Colonic mucosa (tissue), 4 donors: ENCODE measurements at regions not wholly inside any gene's neighbourhood (a gene's known extent, or its start where the extent isn't known, plus 50 kb on each side); places are given as distances from the start of the nearest gene placed in this dataset.
A peak's percentile ranks its signal among the peaks of the same experiment; 100 is the strongest.
"Not testable (repeated sequence)": the region's sequence is repeated elsewhere in the genome, so short reads cannot be mapped to it uniquely, and the experiment has no call there.

Source experiments
- DNase-seq: peaks from one replicate; pipeline ENCODE4 v3.0.0-alpha.2; 2020
- H3K27ac ChIP-seq: fragments of 200-600 bp; one replicate; pipeline ENCODE4 v1.8.0; 2021
- H3K27me3 ChIP-seq: fragments of 200-600 bp; one replicate; pipeline ENCODE4 v1.8.0; 2021
- H3K36me3 ChIP-seq: fragments of 200-600 bp; one replicate; pipeline ENCODE4 v1.8.0; 2021
- H3K4me1 ChIP-seq: fragments of 200-600 bp; one replicate; pipeline ENCODE4 v1.8.0; 2021; ENCODE audit warnings: mild to moderate bottlenecking
- H3K4me3 ChIP-seq: fragments of 200-600 bp; one replicate; pipeline ENCODE4 v1.8.0; 2021
- H3K9ac ChIP-seq, 2 donors: one replicate each; pipeline ENCODE4 v1.7.0; 2013; ENCODE audit warnings: control low read depth in 2 of 2, low read depth in 2 of 2, low read length in 2 of 2
- H3K9me3 ChIP-seq: fragments of 200-600 bp; one replicate; pipeline ENCODE4 v1.8.0; 2021
- intact Hi-C: fragments of 100-400 bp; cut with DNase I; formaldehyde crosslinking; loops from one replicate; pipeline ENCODE4 v1.14.1; 2022
- TF ChIP-seq, protein P1 (sequence below): fragments of 200-600 bp; IDR thresholded peaks from one replicate; pipeline ENCODE4 v1.8.0; 2022; ENCODE audit warnings: antibody characterized with exemption, mild to moderate bottlenecking
- donor health status: healthy.
- donor health status: DM: no; HTN: no; CAD: no.
- donor health status: DM: no; HTN: no; CAD: no.

GRCh38 chr1:25171013-25171412 lies 61.3 kb downstream of the SYF2 start:
- H3K9me3 ChIP-seq, H3K36me3 ChIP-seq, H3K4me3 ChIP-seq, intact Hi-C loops, H3K27me3 ChIP-seq, DNase-seq, H3K27ac ChIP-seq, H3K4me1 ChIP-seq, H3K9ac ChIP-seq: not testable (repeated sequence)

GRCh38 chr1:25170439-25170838 lies 61.9 kb downstream of the SYF2 start:
- no peak overlapping the region for H3K27ac ChIP-seq
- no peak overlapping the region for H3K9ac ChIP-seq
- DNase-seq = no peak
- intact Hi-C loops = no loop called here
- no peak overlapping the region for H3K4me3 ChIP-seq
- TF ChIP-seq, protein P1, sequence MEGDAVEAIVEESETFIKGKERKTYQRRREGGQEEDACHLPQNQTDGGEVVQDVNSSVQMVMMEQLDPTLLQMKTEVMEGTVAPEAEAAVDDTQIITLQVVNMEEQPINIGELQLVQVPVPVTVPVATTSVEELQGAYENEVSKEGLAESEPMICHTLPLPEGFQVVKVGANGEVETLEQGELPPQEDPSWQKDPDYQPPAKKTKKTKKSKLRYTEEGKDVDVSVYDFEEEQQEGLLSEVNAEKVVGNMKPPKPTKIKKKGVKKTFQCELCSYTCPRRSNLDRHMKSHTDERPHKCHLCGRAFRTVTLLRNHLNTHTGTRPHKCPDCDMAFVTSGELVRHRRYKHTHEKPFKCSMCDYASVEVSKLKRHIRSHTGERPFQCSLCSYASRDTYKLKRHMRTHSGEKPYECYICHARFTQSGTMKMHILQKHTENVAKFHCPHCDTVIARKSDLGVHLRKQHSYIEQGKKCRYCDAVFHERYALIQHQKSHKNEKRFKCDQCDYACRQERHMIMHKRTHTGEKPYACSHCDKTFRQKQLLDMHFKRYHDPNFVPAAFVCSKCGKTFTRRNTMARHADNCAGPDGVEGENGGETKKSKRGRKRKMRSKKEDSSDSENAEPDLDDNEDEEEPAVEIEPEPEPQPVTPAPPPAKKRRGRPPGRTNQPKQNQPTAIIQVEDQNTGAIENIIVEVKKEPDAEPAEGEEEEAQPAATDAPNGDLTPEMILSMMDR = no peak
- H3K36me3 ChIP-seq = no peaks in the 10 kb centered on the region
- H3K9me3 ChIP-seq = no peaks in the 10 kb centered on the region
- H3K27me3 ChIP-seq = no peaks in the 10 kb centered on the region
- peaks cover 4% of the 10 kb centered on the region for H3K4me1 ChIP-seq

- H3K4me3 ChIP-seq = no peak overlapping the region
- no peak overlapping the region for H3K9ac ChIP-seq
- DNase-seq = peak; percentile 32
- intact Hi-C loops = no loop called here
- H3K27me3 ChIP-seq = no peaks in the 10 kb centered on the region
- TF ChIP-seq, protein P1 = no peak
- H3K27ac ChIP-seq = no peak overlapping the region
- no peaks in the 10 kb centered on the region for H3K9me3 ChIP-seq
- H3K36me3 ChIP-seq = no peaks in the 10 kb centered on the region
- H3K4me1 ChIP-seq = peaks cover 4% of the 10 kb centered on the region
Observed at GRCh38 chr1:25169610-25170009, 62.7 kb downstream of the SYF2 start.

- peaks cover 4% of the 10 kb centered on the region for H3K4me1 ChIP-seq
- no peaks in the 10 kb centered on the region for H3K9me3 ChIP-seq
- H3K4me3 ChIP-seq = no peak overlapping the region
- H3K27me3 ChIP-seq = no peaks in the 10 kb centered on the region
- DNase-seq = no peak
- H3K9ac ChIP-seq = peak overlapping the region; percentile 2 to 50
- peak overlapping the region; percentile 77 for H3K27ac ChIP-seq
- TF ChIP-seq, protein P1 = no peak
- H3K36me3 ChIP-seq = no peaks in the 10 kb centered on the region
- intact Hi-C loops = no loop called here
Observed at GRCh38 chr1:25169168-25169567, 63.1 kb downstream of the SYF2 start.

- no peak overlapping the region for H3K4me3 ChIP-seq
- H3K27ac ChIP-seq = peak overlapping the region; percentile 77
- no peaks in the 10 kb centered on the region for H3K9me3 ChIP-seq
- H3K36me3 ChIP-seq = no peaks in the 10 kb centered on the region
- TF ChIP-seq, protein P1 = no peak
- peaks cover 4% of the 10 kb centered on the region for H3K4me1 ChIP-seq
- peak; percentile 69 for DNase-seq
- H3K27me3 ChIP-seq = no peaks in the 10 kb centered on the region
- peak overlapping the region; percentile 48 to 50 for H3K9ac ChIP-seq
- intact Hi-C loops = no loop called here
Observed at GRCh38 chr1:25168193-25169071, 63.9 kb downstream of the SYF2 start.
